Vagina (tissue), 2 donors: ENCODE measurements at regions not wholly inside any gene's neighbourhood (a gene's known extent, or its start where the extent isn't known, plus 50 kb on each side); places are given as distances from the start of the nearest gene placed in this dataset.

Experiments
- DNase-seq, 2 donors: peaks; one replicate each; pipeline ENCODE4 v3.0.0-alpha.2; 2017; ENCODE audit errors: extremely low spot score in 2 of 2
- H3K27ac ChIP-seq: fragments of 200-600 bp; sonication (generic); one replicate; pipeline ENCODE4 v1.5.1; 2019
- H3K27me3 ChIP-seq: fragments of 200-600 bp; sonication (generic); one replicate; pipeline ENCODE4 v1.5.1; 2019
- H3K36me3 ChIP-seq, 2 donors: fragments of 200-600 bp; sonication (generic); one replicate each; pipeline ENCODE4 v1.5.1; 2017 to 2019
- H3K4me1 ChIP-seq: fragments of 200-600 bp; sonication (generic); one replicate; pipeline ENCODE4 v1.5.1; 2019
- H3K4me3 ChIP-seq, 2 donors: fragments of 200-600 bp; sonication (generic); 1 replicate in 1 of 2; 2 replicates in 1 of 2; pipeline ENCODE4 v1.5.1; 2016 to 2019
- H3K9me3 ChIP-seq: fragments of 200-600 bp; sonication (generic); one replicate; pipeline ENCODE4 v1.5.1; 2019
- CTCF ChIP-seq, 3 experiments: fragments of 450-650 bp in 2 of 3; fragments of 200-600 bp in 1 of 3; sonication (generic) in 1 of 3; IDR thresholded peaks; one replicate each; pipeline ENCODE4 v1.5.1; 2017 to 2019; ENCODE audit warnings: antibody characterized with exemption in 3 of 3, mild to moderate bottlenecking in 2 of 3, moderate library complexity in 2 of 3
- POLR2A ChIP-seq, 2 donors: fragments of 450-650 bp; IDR thresholded peaks; one replicate each; pipeline ENCODE4 v1.6.1; 2017; ENCODE audit warnings: antibody characterized with exemption in 2 of 2, mild to moderate bottlenecking in 2 of 2, moderate library complexity in 2 of 2
- POLR2AphosphoS5 ChIP-seq, 2 donors: sonication (generic); formaldehyde crosslinking; IDR thresholded peaks; one replicate each; pipeline ENCODE4 v1.9.0; 2017; ENCODE audit warnings: antibody characterized with exemption in 2 of 2, mild to moderate bottlenecking in 2 of 2, low read depth in 1 of 2; ENCODE audit not compliant: insufficient read depth in 1 of 2
- intact Hi-C: fragments of 100-400 bp; cut with DNase I; formaldehyde crosslinking; loops from one replicate; pipeline ENCODE4 v1.15.1; 2023

GRCh38 chr3:110767838-110768237 lies 303.8 kb upstream of the NECTIN3 start:
- Histone ChIP-seq H3K27me3 (no peaks in the 10 kb centered on the region), H3K4me1 (no peaks in the 10 kb centered on the region), H3K9me3 (peaks cover 2% of the 10 kb centered on the region), H3K4me3 (no peak overlapping the region), H3K36me3 (no peaks in the 10 kb centered on the region), H3K27ac (no peak overlapping the region)
- TF ChIP-seq CTCF (IDR thresholded peaks at IDR 0.05) (no peak), POLR2AphosphoS5 (IDR thresholded peaks at IDR 0.05; ENCODE audit: insufficient read depth in 1 of 2, low read depth in 1 of 2) (no peak), POLR2A (IDR thresholded peaks at IDR 0.05) (no peak)
- intact Hi-C loops = no loop called here
- no peak for DNase-seq

- H3K27me3 ChIP-seq = no peaks in the 10 kb centered on the region
- no peak overlapping the region for H3K4me3 ChIP-seq
- H3K9me3 ChIP-seq = no peaks in the 10 kb centered on the region
- TF ChIP-seq CTCF (IDR thresholded peaks at IDR 0.05) = no peak
- no peak for TF ChIP-seq POLR2AphosphoS5 (IDR thresholded peaks at IDR 0.05; ENCODE audit: insufficient read depth in 1 of 2, low read depth in 1 of 2)
- no peak for TF ChIP-seq POLR2A (IDR thresholded peaks at IDR 0.05)
- no peak overlapping the region for H3K27ac ChIP-seq
- no peaks in the 10 kb centered on the region for H3K4me1 ChIP-seq
- no peak for DNase-seq
- intact Hi-C loops = no loop called here
- H3K36me3 ChIP-seq = no peaks in the 10 kb centered on the region
These were observed 298.1 kb upstream of the NECTIN3 start for GRCh38 chr3:110773413-110773954.

GRCh38 chr3:110774496-110775265 lies 296.9 kb upstream of the NECTIN3 start:
- Histone ChIP-seq H3K4me3 (no peak overlapping the region), H3K36me3 (no peaks in the 10 kb centered on the region), H3K27ac (no peak overlapping the region), H3K9me3 (no peaks in the 10 kb centered on the region), H3K4me1 (no peaks in the 10 kb centered on the region), H3K27me3 (no peaks in the 10 kb centered on the region)
- no peak for DNase-seq
- TF ChIP-seq POLR2AphosphoS5 (IDR thresholded peaks at IDR 0.05; ENCODE audit: insufficient read depth in 1 of 2, low read depth in 1 of 2) = no peak
- no peak for TF ChIP-seq CTCF (IDR thresholded peaks at IDR 0.05)
- no peak for TF ChIP-seq POLR2A (IDR thresholded peaks at IDR 0.05)
- intact Hi-C loops = no loop called here

- Histone ChIP-seq H3K36me3 (no peaks in the 10 kb centered on the region), H3K27ac (no peak overlapping the region), H3K4me1 (no peaks in the 10 kb centered on the region), H3K27me3 (no peaks in the 10 kb centered on the region), H3K4me3 (no peak overlapping the region), H3K9me3 (no peaks in the 10 kb centered on the region)
- no peak for TF ChIP-seq POLR2AphosphoS5 (IDR thresholded peaks at IDR 0.05; ENCODE audit: insufficient read depth in 1 of 2, low read depth in 1 of 2)
- TF ChIP-seq CTCF (IDR thresholded peaks at IDR 0.05) = no peak
- no peak for TF ChIP-seq POLR2A (IDR thresholded peaks at IDR 0.05)
- intact Hi-C loops = no loop called here
- no peak for DNase-seq
These were observed 292.0 kb upstream of the NECTIN3 start for GRCh38 chr3:110779581-110779980.

GRCh38 chr3:110783541-110783940 lies 288.1 kb upstream of the NECTIN3 start:
- Histone ChIP-seq H3K27me3 (no peaks in the 10 kb centered on the region), H3K9me3 (no peaks in the 10 kb centered on the region), H3K4me1 (no peaks in the 10 kb centered on the region), H3K4me3 (no peak overlapping the region), H3K36me3 (no peaks in the 10 kb centered on the region), H3K27ac (no peak overlapping the region)
- TF ChIP-seq CTCF (IDR thresholded peaks at IDR 0.05) (no peak), POLR2AphosphoS5 (IDR thresholded peaks at IDR 0.05; ENCODE audit: insufficient read depth in 1 of 2, low read depth in 1 of 2) (no peak), POLR2A (IDR thresholded peaks at IDR 0.05) (no peak)
- intact Hi-C loops = no loop called here
- DNase-seq = no peak
